Mammary epithelial cell (primary cell): ENCODE measurements at regions not wholly inside any gene's neighbourhood (a gene's known extent, or its start where the extent isn't known, plus 50 kb on each side); places are given as distances from the start of the nearest gene placed in this dataset.

Experiments
- CTCF ChIP-seq, 2 donors: IDR thresholded peaks in 1 of 2; conservative IDR thresholded peaks in 1 of 2; 2 replicates each; pipeline ENCODE4 v1.5.1; 2011 to 2012; ENCODE audit warnings: inconsistent platforms in 2 of 2, low read length in 2 of 2, mild to moderate bottlenecking in 2 of 2, control low read depth in 1 of 2, low read depth in 1 of 2; ENCODE audit not compliant: insufficient read depth in 1 of 2; ENCODE audit errors: extremely low read depth in 1 of 2
- EZH2 ChIP-seq: IDR thresholded peaks from 2 replicates; pipeline ENCODE4 v1.6.1; 2012; ENCODE audit warnings: low read length, inconsistent platforms, borderline replicate concordance

DNA sequence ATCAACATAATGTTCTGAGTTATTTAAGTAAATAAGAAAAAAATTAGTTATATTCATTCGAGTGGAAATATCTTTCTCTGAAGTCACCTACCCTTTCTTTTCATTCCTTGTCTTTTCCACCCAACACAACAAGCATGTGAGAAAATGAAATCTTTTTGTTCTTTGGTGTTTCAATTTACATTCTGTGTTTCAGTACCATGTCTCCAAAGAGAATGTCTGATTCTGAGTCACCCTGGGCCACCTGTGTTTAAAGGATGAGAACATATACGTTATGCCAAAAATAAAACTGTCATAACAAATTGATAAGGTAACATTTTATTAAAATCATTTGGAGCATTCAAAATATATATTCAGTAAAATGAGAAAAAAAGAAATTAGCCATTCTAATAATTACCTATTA, 470.8 kb downstream of the ZNF804A start:
- TF ChIP-seq CTCF (conservative IDR thresholded peaks at IDR 0.05 in 1 of 2, IDR thresholded peaks at IDR 0.05 in 1 of 2; ENCODE audit: extremely low read depth in 1 of 2, insufficient read depth in 1 of 2, low read depth in 1 of 2, low read length in 2 of 2) (no peak), EZH2 (no peak)
